NCI-H2081 (cell line): ENCODE measurements at regions not wholly inside any gene's neighbourhood (a gene's known extent, or its start where the extent isn't known, plus 50 kb on each side); places are given as distances from the start of the nearest gene placed in this dataset.
A peak's percentile ranks its signal among the peaks of the same experiment; 100 is the strongest.

Experiments used
- DNase-seq, 2 experiments: peaks; one replicate each; lab custom pipeline; 2025; lab: John Stamatoyannopoulos, UW

GRCh38 chr1:238006779-238007178, 116.1 kb upstream of the ZP4 start:
- DNase-seq = no peak

GRCh38 chr1:238005116-238005515, 114.4 kb upstream of the ZP4 start:
- DNase-seq = no peak

- peak in 1 of 2 experiments; percentile 48 for DNase-seq
Measured at GRCh38 chr1:238001818-238002217, 111.1 kb upstream of the ZP4 start.

- no peak for DNase-seq
Measured at GRCh38 chr1:237999426-238000052, 108.8 kb upstream of the ZP4 start.

- no peak for DNase-seq
Measured at GRCh38 chr1:237998581-237998980, 107.9 kb upstream of the ZP4 start.

- DNase-seq = no peak
Measured at GRCh38 chr1:237983496-237983895, 92.8 kb upstream of the ZP4 start.

DNA sequence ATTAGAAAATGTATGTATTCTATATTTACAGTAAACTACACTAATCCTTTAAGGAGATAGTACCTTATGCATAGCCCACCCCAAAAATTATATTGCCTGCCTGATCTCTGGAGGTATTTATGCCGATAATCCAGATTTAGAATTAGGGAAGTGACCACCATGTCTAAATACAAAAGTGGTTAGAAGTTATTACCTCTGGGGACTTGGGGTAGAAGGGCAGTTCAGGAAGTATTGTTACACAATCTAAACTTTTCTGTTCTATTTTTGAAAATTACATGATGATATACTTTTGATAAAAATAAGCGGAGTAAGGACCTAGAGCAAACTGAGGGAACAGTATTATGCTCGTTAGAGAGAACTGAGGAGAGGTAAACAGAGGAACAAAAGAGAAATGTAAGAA, 90.5 kb upstream of the ZP4 start:
- DNase-seq = no peak

DNA sequence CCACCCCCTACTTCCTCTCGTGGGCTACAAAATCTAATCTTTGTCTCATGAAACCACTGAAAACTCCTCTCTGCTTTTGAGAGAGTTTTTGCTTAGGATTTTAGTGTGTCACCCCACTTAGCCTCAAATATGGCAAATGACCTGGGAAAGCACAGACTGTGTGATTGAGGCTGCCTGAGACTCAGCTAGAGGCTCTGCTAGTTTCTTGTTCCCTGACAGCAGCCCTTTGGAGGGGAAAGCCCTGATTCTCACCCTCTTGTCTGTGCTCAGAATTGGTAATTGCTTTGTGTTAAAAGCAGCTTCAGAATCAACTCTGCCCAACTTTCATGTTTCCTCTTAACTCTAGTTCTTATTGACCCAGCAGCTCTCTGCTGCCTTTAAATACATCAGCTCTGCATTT, 85.6 kb upstream of the ZP4 start:
- no peak for DNase-seq

GRCh38 chr1:237975903-237976302, 85.2 kb upstream of the ZP4 start:
- no peak for DNase-seq

- no peak for DNase-seq
Measured at GRCh38 chr1:237975376-237975775, 84.7 kb upstream of the ZP4 start.

DNA sequence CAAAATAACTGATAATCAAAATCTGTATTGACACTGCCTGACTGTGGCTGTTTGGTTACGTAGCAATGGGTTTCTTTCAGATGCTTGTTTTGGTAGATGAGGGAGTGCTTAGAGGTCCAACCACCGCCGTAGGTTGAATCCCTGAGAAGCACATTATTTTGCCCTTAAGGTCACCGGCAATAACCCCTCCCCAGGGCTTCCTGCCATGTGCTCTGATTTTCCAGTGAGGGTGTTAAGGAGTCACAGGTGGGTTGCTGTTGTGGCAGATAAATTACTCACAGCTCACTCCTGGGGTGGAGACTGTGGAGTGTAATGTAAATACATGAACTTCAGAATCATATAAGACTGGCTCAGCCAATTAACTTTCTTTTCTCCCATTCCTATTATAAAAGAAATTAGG, 81.5 kb upstream of the ZP4 start:
- peak in 1 of 2 experiments; percentile 36 for DNase-seq

- DNase-seq = no peak
Measured at GRCh38 chr1:237962985-237963384, 72.3 kb upstream of the ZP4 start.

- DNase-seq = peak; percentile 39 to 70
Measured at GRCh38 chr1:237961754-237962153, 71.0 kb upstream of the ZP4 start.

- DNase-seq = no peak
Measured at GRCh38 chr1:237959838-237960237, 69.1 kb upstream of the ZP4 start.

GRCh38 chr1:237953238-237953637, 62.5 kb upstream of the ZP4 start:
- no peak for DNase-seq
